HG03060 (cell line): ENCODE measurements at regions not wholly inside any gene's neighbourhood (a gene's known extent, or its start where the extent isn't known, plus 50 kb on each side); places are given as distances from the start of the nearest gene placed in this dataset.

Experiments used
- ATAC-seq: cut with Tn5 transposase; IDR thresholded peaks from one replicate; pipeline ENCODE4 v1.9.1; 2021; ENCODE audit warnings: low read depth, moderate number of reproducible peaks; ENCODE audit not compliant: unreplicated experiment

- no peak for ATAC-seq
These were observed 173.1 kb upstream of the VCX3A start for GRCh38 chrX:6708041-6708440.

- no peak for ATAC-seq
These were observed 172.6 kb upstream of the VCX3A start for GRCh38 chrX:6707497-6707896.

- ATAC-seq, result no peak
These were observed 166.2 kb upstream of the VCX3A start for GRCh38 chrX:6701085-6701484.

GRCh38 chrX:6695717-6696116, 160.8 kb upstream of the VCX3A start:
- no peak for ATAC-seq

- no peak for ATAC-seq
These were observed 160.1 kb upstream of the VCX3A start for GRCh38 chrX:6694977-6695376.

GRCh38 chrX:6694221-6694620, 159.3 kb upstream of the VCX3A start:
- ATAC-seq, result no peak

- no peak for ATAC-seq
These were observed 158.1 kb upstream of the VCX3A start for GRCh38 chrX:6693051-6693450.

- no peak for ATAC-seq
These were observed 150.6 kb upstream of the VCX3A start for GRCh38 chrX:6685489-6685888.

GRCh38 chrX:6683353-6683752, 148.4 kb upstream of the VCX3A start:
- ATAC-seq, result no peak

- no peak for ATAC-seq
These were observed 146.7 kb upstream of the VCX3A start for GRCh38 chrX:6681521-6682145.

- no peak for ATAC-seq
These were observed 145.1 kb upstream of the VCX3A start for GRCh38 chrX:6679988-6680387.

GRCh38 chrX:6679550-6679949, 144.6 kb upstream of the VCX3A start:
- no peak for ATAC-seq

- no peak for ATAC-seq
These were observed 143.4 kb upstream of the VCX3A start for GRCh38 chrX:6678313-6678712.

GRCh38 chrX:6674734-6675133, 139.8 kb upstream of the VCX3A start:
- ATAC-seq, result no peak

GRCh38 chrX:6667048-6667768, 132.3 kb upstream of the VCX3A start:
- ATAC-seq, result no peak

- ATAC-seq, result no peak
These were observed 131.7 kb upstream of the VCX3A start for GRCh38 chrX:6666624-6667023.

GRCh38 chrX:6661736-6662135, 126.8 kb upstream of the VCX3A start:
- no peak for ATAC-seq

GRCh38 chrX:6660567-6661264, 125.8 kb upstream of the VCX3A start:
- ATAC-seq, result no peak

GRCh38 chrX:6645216-6645615, 110.3 kb upstream of the VCX3A start:
- ATAC-seq, result no peak

- ATAC-seq, result no peak
These were observed 109.5 kb upstream of the VCX3A start for GRCh38 chrX:6644411-6644810.

GRCh38 chrX:6640727-6641126, 105.8 kb upstream of the VCX3A start:
- no peak for ATAC-seq

GRCh38 chrX:6614506-6614905, 79.6 kb upstream of the VCX3A start:
- ATAC-seq, result no peak
